ENCODE measurements at regions not wholly inside any gene's neighbourhood (a gene's known extent, or its start where the extent isn't known, plus 50 kb on each side); places are given as distances from the start of the nearest gene placed in this dataset.

DNA sequence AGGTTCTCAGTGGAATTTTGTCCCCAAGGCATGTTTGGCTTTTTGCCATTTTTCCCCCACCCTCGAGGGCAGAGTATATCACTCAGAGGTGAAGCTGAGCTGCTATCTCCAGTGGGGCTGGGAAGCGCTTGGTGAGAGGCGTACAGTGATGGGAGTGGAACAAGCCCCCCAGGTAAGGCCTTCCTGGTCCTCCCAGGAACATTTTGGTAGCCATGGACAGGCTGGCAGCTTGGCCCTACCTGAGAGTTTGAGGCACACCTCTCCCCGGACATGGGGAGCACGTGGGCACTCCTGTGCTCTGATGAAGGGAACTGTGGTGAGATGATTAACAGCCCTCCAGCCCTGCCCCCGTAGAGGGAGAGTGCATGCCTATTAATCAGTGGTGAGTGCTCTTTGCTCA, 99.3 kb downstream of the C1QL2 start:
- FAIRE-seq (no peak), DNase-seq (ENCODE audit: low read depth) (no peak)
- Histone ChIP-seq H3K4me2 (ENCODE audit: low read length) (no peak overlapping the region), H3K4me3 (ENCODE audit: insufficient read depth, low read depth, low read length) (no peak overlapping the region), H3K27me3 (ENCODE audit: insufficient read depth, low read length) (no peaks in the 10 kb centered on the region), H3K9me3 (ENCODE audit: insufficient read depth, low read depth, low read length) (no peaks in the 10 kb centered on the region), H3K4me1 (ENCODE audit: insufficient read depth, low read length) (no peaks in the 10 kb centered on the region), H3K79me2 (ENCODE audit: insufficient read depth, low read length) (no peaks in the 10 kb centered on the region), H3K36me3 (ENCODE audit: insufficient read depth, low read length) (no peaks in the 10 kb centered on the region), H3K9ac (ENCODE audit: low read length) (no peak overlapping the region), H3K27ac (ENCODE audit: low read depth, low read length) (no peak overlapping the region), H4K20me1 (ENCODE audit: insufficient read depth, low read length) (no peaks in the 10 kb centered on the region), H2AFZ (ENCODE audit: low read depth, low read length) (no peak overlapping the region)
- H3K27me3 Mint-ChIP-seq (ENCODE audit: low read depth, unreplicated experiment), result peaks cover 34% of the 10 kb centered on the region
- H3K4me1 Mint-ChIP-seq (ENCODE audit: low read depth, unreplicated experiment), result peaks cover 4% of the 10 kb centered on the region
- peaks cover 17% of the 10 kb centered on the region for H3K9me3 Mint-ChIP-seq (ENCODE audit: unreplicated experiment)
- peaks cover 6% of the 10 kb centered on the region for H3K36me3 Mint-ChIP-seq (ENCODE audit: low read depth, unreplicated experiment)
- H3K4me3 Mint-ChIP-seq (ENCODE audit: unreplicated experiment), result no peak overlapping the region
- TF ChIP-seq EZH2 (IDR thresholded peaks at IDR 0.05; ENCODE audit: insufficient read depth, low read length), result no peak
- TF ChIP-seq, protein P1, sequence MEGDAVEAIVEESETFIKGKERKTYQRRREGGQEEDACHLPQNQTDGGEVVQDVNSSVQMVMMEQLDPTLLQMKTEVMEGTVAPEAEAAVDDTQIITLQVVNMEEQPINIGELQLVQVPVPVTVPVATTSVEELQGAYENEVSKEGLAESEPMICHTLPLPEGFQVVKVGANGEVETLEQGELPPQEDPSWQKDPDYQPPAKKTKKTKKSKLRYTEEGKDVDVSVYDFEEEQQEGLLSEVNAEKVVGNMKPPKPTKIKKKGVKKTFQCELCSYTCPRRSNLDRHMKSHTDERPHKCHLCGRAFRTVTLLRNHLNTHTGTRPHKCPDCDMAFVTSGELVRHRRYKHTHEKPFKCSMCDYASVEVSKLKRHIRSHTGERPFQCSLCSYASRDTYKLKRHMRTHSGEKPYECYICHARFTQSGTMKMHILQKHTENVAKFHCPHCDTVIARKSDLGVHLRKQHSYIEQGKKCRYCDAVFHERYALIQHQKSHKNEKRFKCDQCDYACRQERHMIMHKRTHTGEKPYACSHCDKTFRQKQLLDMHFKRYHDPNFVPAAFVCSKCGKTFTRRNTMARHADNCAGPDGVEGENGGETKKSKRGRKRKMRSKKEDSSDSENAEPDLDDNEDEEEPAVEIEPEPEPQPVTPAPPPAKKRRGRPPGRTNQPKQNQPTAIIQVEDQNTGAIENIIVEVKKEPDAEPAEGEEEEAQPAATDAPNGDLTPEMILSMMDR (IDR thresholded peaks at IDR 0.05; ENCODE audit: insufficient read depth, low read depth, low read length), result no peak
- no peak overlapping the region for H3K27ac Mint-ChIP-seq (ENCODE audit: unreplicated experiment)

- peaks cover 11% of the 10 kb centered on the region for H3K4me1 Mint-ChIP-seq (ENCODE audit: low read depth, unreplicated experiment)
- no peak for DNase-seq (ENCODE audit: low read depth)
Measured at GRCh38 chr2:119053700-119054436, 104.7 kb downstream of the C1QL2 start.

More at GRCh38 chr2:119053700-119054436, 104.7 kb downstream of the C1QL2 start:
- H3K9me3 Mint-ChIP-seq (ENCODE audit: unreplicated experiment), result peaks cover 14% of the 10 kb centered on the region
- H3K36me3 ChIP-seq (ENCODE audit: insufficient read depth, low read length), result no peaks in the 10 kb centered on the region
- no peak overlapping the region for H3K27ac ChIP-seq (ENCODE audit: low read depth, low read length)
- H3K27me3 Mint-ChIP-seq (ENCODE audit: low read depth, unreplicated experiment), result peaks cover 30% of the 10 kb centered on the region
- no peak overlapping the region for H2AFZ ChIP-seq (ENCODE audit: low read depth, low read length)
- H3K27ac Mint-ChIP-seq (ENCODE audit: unreplicated experiment), result no peak overlapping the region
- H3K4me3 ChIP-seq (ENCODE audit: insufficient read depth, low read depth, low read length), result no peak overlapping the region
- peaks cover 4% of the 10 kb centered on the region for H3K36me3 Mint-ChIP-seq (ENCODE audit: low read depth, unreplicated experiment)
- no peaks in the 10 kb centered on the region for H3K4me1 ChIP-seq (ENCODE audit: insufficient read depth, low read length)
- no peaks in the 10 kb centered on the region for H3K9me3 ChIP-seq (ENCODE audit: insufficient read depth, low read depth, low read length)
- H4K20me1 ChIP-seq (ENCODE audit: insufficient read depth, low read length), result no peaks in the 10 kb centered on the region
- FAIRE-seq, result no peak
- H3K4me2 ChIP-seq (ENCODE audit: low read length), result no peak overlapping the region
- H3K79me2 ChIP-seq (ENCODE audit: insufficient read depth, low read length), result no peaks in the 10 kb centered on the region
- no peak overlapping the region for H3K9ac ChIP-seq (ENCODE audit: low read length)
- TF ChIP-seq EZH2 (IDR thresholded peaks at IDR 0.05; ENCODE audit: insufficient read depth, low read length), result no peak
- TF ChIP-seq, protein P1 (IDR thresholded peaks at IDR 0.05; ENCODE audit: insufficient read depth, low read depth, low read length), result no peak
- no peak overlapping the region for H3K4me3 Mint-ChIP-seq (ENCODE audit: unreplicated experiment)
- no peaks in the 10 kb centered on the region for H3K27me3 ChIP-seq (ENCODE audit: insufficient read depth, low read length)

All from astrocyte (in vitro differentiated cells and primary cell).